ENCODE measurements at regions not wholly inside any gene's neighbourhood (a gene's known extent, or its start where the extent isn't known, plus 50 kb on each side); places are given as distances from the start of the nearest gene placed in this dataset.

- Histone ChIP-seq H2BK5ac (ENCODE audit: low read length) (no peak overlapping the region), H2AFZ (ENCODE audit: low read length) (no peak overlapping the region), H4K8ac (ENCODE audit: low read depth, low read length) (no peak overlapping the region), H2BK120ac (ENCODE audit: low read depth, low read length) (no peak overlapping the region), H3K27ac (replicated peaks; ENCODE audit: low read length) (no peak overlapping the region), H3K18ac (ENCODE audit: low read length) (no peak overlapping the region), H3K4me1 (ENCODE audit: control insufficient read depth in 2 of 2, insufficient read depth in 1 of 2, low read depth in 1 of 2, low read length in 2 of 2) (no peaks in the 10 kb centered on the region), H3K79me1 (ENCODE audit: low read depth, low read length) (peaks cover 2% of the 10 kb centered on the region), H3K4me2 (ENCODE audit: insufficient read depth, low read length, poor library complexity, severe bottlenecking) (no peak overlapping the region), H3K4me3 (ENCODE audit: low read length in 2 of 2) (no peak overlapping the region), H2BK15ac (ENCODE audit: low read length) (no peak overlapping the region), H2BK12ac (ENCODE audit: low read length) (no peak overlapping the region), H3K9ac (ENCODE audit: low read depth, low read length, poor library complexity) (no peak overlapping the region), H3K4ac (ENCODE audit: low read length) (no peak overlapping the region), H2AK5ac (ENCODE audit: low read depth, low read length) (no peak overlapping the region), H3K36me3 (replicated peaks in 1 of 2; ENCODE audit: control insufficient read depth in 2 of 2, insufficient read depth in 2 of 2, low read length in 2 of 2) (no peaks in the 10 kb centered on the region), H3K23ac (ENCODE audit: low read depth, low read length, poor library complexity) (no peak overlapping the region), H4K91ac (ENCODE audit: low read depth, low read length, poor library complexity) (no peak overlapping the region), H3K9me3 (replicated peaks in 1 of 2; ENCODE audit: control insufficient read depth in 2 of 2, insufficient read depth in 1 of 2, low read depth in 1 of 2, low read length in 2 of 2) (no peaks in the 10 kb centered on the region), H3K14ac (ENCODE audit: low read length) (no peak overlapping the region), H3K27me3 (ENCODE audit: control insufficient read depth in 3 of 3, insufficient read depth in 3 of 3, low read depth in 1 of 3, low read length in 3 of 3) (no peaks in the 10 kb centered on the region)
- no peak for DNase-seq (ENCODE audit: low spot score)
- no CpG with 5 or more reads among the region's 1 CpG for WGBS, 2 donors (ENCODE audit: extremely low coverage in 2 of 2, insufficient read length in 2 of 2, insufficient replicate concordance in 1 of 2)
These were observed 351.0 kb upstream of the NFIA start for GRCh38 chr1:60731321-60731720.

GRCh38 chr1:60727552-60727951, 354.8 kb upstream of the NFIA start:
- Histone ChIP-seq H3K4me2 (ENCODE audit: insufficient read depth, low read length, poor library complexity, severe bottlenecking) (no peak overlapping the region), H2AFZ (ENCODE audit: low read length) (no peak overlapping the region), H4K91ac (ENCODE audit: low read depth, low read length, poor library complexity) (no peak overlapping the region), H3K23ac (ENCODE audit: low read depth, low read length, poor library complexity) (no peak overlapping the region), H3K18ac (ENCODE audit: low read length) (no peak overlapping the region), H3K9ac (ENCODE audit: low read depth, low read length, poor library complexity) (no peak overlapping the region), H3K14ac (ENCODE audit: low read length) (no peak overlapping the region), H3K4ac (ENCODE audit: low read length) (no peak overlapping the region), H3K27me3 (ENCODE audit: control insufficient read depth in 3 of 3, insufficient read depth in 3 of 3, low read depth in 1 of 3, low read length in 3 of 3) (no peaks in the 10 kb centered on the region), H3K36me3 (replicated peaks in 1 of 2; ENCODE audit: control insufficient read depth in 2 of 2, insufficient read depth in 2 of 2, low read length in 2 of 2) (no peaks in the 10 kb centered on the region), H2AK5ac (ENCODE audit: low read depth, low read length) (no peak overlapping the region), H3K4me3 (ENCODE audit: low read length in 2 of 2) (no peak overlapping the region), H2BK5ac (ENCODE audit: low read length) (no peak overlapping the region), H2BK12ac (ENCODE audit: low read length) (no peak overlapping the region), H2BK15ac (ENCODE audit: low read length) (no peak overlapping the region), H3K4me1 (ENCODE audit: control insufficient read depth in 2 of 2, insufficient read depth in 1 of 2, low read depth in 1 of 2, low read length in 2 of 2) (no peaks in the 10 kb centered on the region), H3K79me1 (ENCODE audit: low read depth, low read length) (peaks cover 2% of the 10 kb centered on the region), H3K27ac (replicated peaks; ENCODE audit: low read length) (no peak overlapping the region), H2BK120ac (ENCODE audit: low read depth, low read length) (no peak overlapping the region), H3K9me3 (replicated peaks in 1 of 2; ENCODE audit: control insufficient read depth in 2 of 2, insufficient read depth in 1 of 2, low read depth in 1 of 2, low read length in 2 of 2) (no peaks in the 10 kb centered on the region), H4K8ac (ENCODE audit: low read depth, low read length) (no peak overlapping the region)
- no peak for DNase-seq (ENCODE audit: low spot score)
- WGBS, 2 donors (ENCODE audit: extremely low coverage in 2 of 2, insufficient read length in 2 of 2, insufficient replicate concordance in 1 of 2) = no CpG with 5 or more reads among the region's 1 CpG

- Histone ChIP-seq H4K91ac (ENCODE audit: low read depth, low read length, poor library complexity) (no peak overlapping the region), H3K27me3 (ENCODE audit: control insufficient read depth in 3 of 3, insufficient read depth in 3 of 3, low read depth in 1 of 3, low read length in 3 of 3) (no peaks in the 10 kb centered on the region), H3K4me1 (ENCODE audit: control insufficient read depth in 2 of 2, insufficient read depth in 1 of 2, low read depth in 1 of 2, low read length in 2 of 2) (no peaks in the 10 kb centered on the region), H3K4me2 (ENCODE audit: insufficient read depth, low read length, poor library complexity, severe bottlenecking) (no peak overlapping the region), H3K4me3 (ENCODE audit: low read length in 2 of 2) (no peak overlapping the region), H3K4ac (ENCODE audit: low read length) (no peak overlapping the region), H2BK15ac (ENCODE audit: low read length) (no peak overlapping the region), H3K14ac (ENCODE audit: low read length) (no peak overlapping the region), H2AFZ (ENCODE audit: low read length) (no peak overlapping the region), H3K9me3 (replicated peaks in 1 of 2; ENCODE audit: control insufficient read depth in 2 of 2, insufficient read depth in 1 of 2, low read depth in 1 of 2, low read length in 2 of 2) (peaks cover 0 to 2% of the 10 kb centered on the region in 2 donors), H2BK12ac (ENCODE audit: low read length) (no peak overlapping the region), H2BK5ac (ENCODE audit: low read length) (no peak overlapping the region), H4K8ac (ENCODE audit: low read depth, low read length) (no peak overlapping the region), H3K79me1 (ENCODE audit: low read depth, low read length) (no peaks in the 10 kb centered on the region), H2AK5ac (ENCODE audit: low read depth, low read length) (no peak overlapping the region), H2BK120ac (ENCODE audit: low read depth, low read length) (no peak overlapping the region), H3K36me3 (replicated peaks in 1 of 2; ENCODE audit: control insufficient read depth in 2 of 2, insufficient read depth in 2 of 2, low read length in 2 of 2) (no peaks in the 10 kb centered on the region), H3K18ac (ENCODE audit: low read length) (no peak overlapping the region), H3K9ac (ENCODE audit: low read depth, low read length, poor library complexity) (no peak overlapping the region), H3K27ac (replicated peaks; ENCODE audit: low read length) (no peak overlapping the region), H3K23ac (ENCODE audit: low read depth, low read length, poor library complexity) (no peak overlapping the region)
- WGBS, 2 donors (ENCODE audit: extremely low coverage in 2 of 2, insufficient read length in 2 of 2, insufficient replicate concordance in 1 of 2) = 100% methylated on average over 1 of the region's 3 CpGs; no CpG with 5 or more reads in 1 of the 2 donors
- DNase-seq (ENCODE audit: low spot score) = no peak
These were observed 365.9 kb upstream of the NFIA start for GRCh38 chr1:60716472-60716871.

- Histone ChIP-seq H3K4me1 (ENCODE audit: control insufficient read depth in 2 of 2, insufficient read depth in 1 of 2, low read depth in 1 of 2, low read length in 2 of 2) (no peaks in the 10 kb centered on the region), H3K9ac (ENCODE audit: low read depth, low read length, poor library complexity) (no peak overlapping the region), H3K4me2 (ENCODE audit: insufficient read depth, low read length, poor library complexity, severe bottlenecking) (no peak overlapping the region), H2BK15ac (ENCODE audit: low read length) (no peak overlapping the region), H3K27ac (replicated peaks; ENCODE audit: low read length) (no peak overlapping the region), H3K18ac (ENCODE audit: low read length) (no peak overlapping the region), H2BK120ac (ENCODE audit: low read depth, low read length) (no peak overlapping the region), H3K4ac (ENCODE audit: low read length) (no peak overlapping the region), H2AK5ac (ENCODE audit: low read depth, low read length) (no peak overlapping the region), H2BK12ac (ENCODE audit: low read length) (no peak overlapping the region), H3K9me3 (replicated peaks in 1 of 2; ENCODE audit: control insufficient read depth in 2 of 2, insufficient read depth in 1 of 2, low read depth in 1 of 2, low read length in 2 of 2) (no peaks in the 10 kb centered on the region), H3K36me3 (replicated peaks in 1 of 2; ENCODE audit: control insufficient read depth in 2 of 2, insufficient read depth in 2 of 2, low read length in 2 of 2) (no peaks in the 10 kb centered on the region), H2BK5ac (ENCODE audit: low read length) (no peak overlapping the region), H4K91ac (ENCODE audit: low read depth, low read length, poor library complexity) (no peak overlapping the region), H2AFZ (ENCODE audit: low read length) (no peak overlapping the region), H3K79me1 (ENCODE audit: low read depth, low read length) (no peaks in the 10 kb centered on the region), H3K27me3 (ENCODE audit: control insufficient read depth in 3 of 3, insufficient read depth in 3 of 3, low read depth in 1 of 3, low read length in 3 of 3) (no peaks in the 10 kb centered on the region), H3K4me3 (ENCODE audit: low read length in 2 of 2) (no peak overlapping the region), H4K8ac (ENCODE audit: low read depth, low read length) (no peak overlapping the region), H3K23ac (ENCODE audit: low read depth, low read length, poor library complexity) (no peak overlapping the region), H3K14ac (ENCODE audit: low read length) (no peak overlapping the region)
- no peak for DNase-seq (ENCODE audit: low spot score)
These were observed 366.4 kb upstream of the NFIA start for GRCh38 chr1:60715970-60716369.
